Upper lobe of left lung (tissue), 6 donors: ENCODE measurements at regions not wholly inside any gene's neighbourhood (a gene's known extent, or its start where the extent isn't known, plus 50 kb on each side); places are given as distances from the start of the nearest gene placed in this dataset.

ENCODE experiments used
- ATAC-seq, 2 donors: fragments of 200-7000 bp; cut with Tn5 transposase; one replicate each; pipeline ENCODE4 v1.9.1; 2022; ENCODE audit warnings: mild to moderate bottlenecking in 2 of 2, moderate library complexity in 2 of 2; ENCODE audit not compliant: low FRiP score in 2 of 2
- DNase-seq, 2 donors: peaks; one replicate each; pipeline ENCODE4 v3.0.0-alpha.2; 2019 to 2020
- H3K27ac ChIP-seq, 4 donors: fragments of 200-600 bp; sonication (generic); one replicate each; pipeline ENCODE4 v1.5.1; 2016 to 2019
- H3K27me3 ChIP-seq, 4 donors: fragments of 200-600 bp; sonication (generic); one replicate each; pipeline ENCODE4 v1.5.1; 2017 to 2019
- H3K36me3 ChIP-seq, 4 donors: fragments of 200-600 bp; sonication (generic); one replicate each; pipeline ENCODE4 v1.5.1; 2016 to 2019
- H3K4me1 ChIP-seq, 4 donors: fragments of 200-600 bp; sonication (generic); one replicate each; pipeline ENCODE4 v1.5.1; 2018 to 2019
- H3K4me3 ChIP-seq, 4 donors: fragments of 200-600 bp; sonication (generic); one replicate each; pipeline ENCODE4 v1.5.1; 2017 to 2019; ENCODE audit warnings: mild to moderate bottlenecking in 2 of 4, moderate library complexity in 1 of 4
- H3K9me3 ChIP-seq, 4 donors: fragments of 200-600 bp; sonication (generic); one replicate each; pipeline ENCODE4 v1.5.1; 2018 to 2019
- EP300 ChIP-seq, 4 donors: sonication (generic); formaldehyde crosslinking; IDR thresholded peaks; one replicate each; pipeline ENCODE4 v1.5.1; 2017; ENCODE audit warnings: antibody characterized with exemption in 4 of 4, control low read depth in 2 of 4
- POLR2A ChIP-seq, 4 donors: fragments of 450-650 bp; IDR thresholded peaks; one replicate each; pipeline ENCODE4 v1.5.1; 2016 to 2017; ENCODE audit warnings: antibody characterized with exemption in 4 of 4, mild to moderate bottlenecking in 2 of 4
- POLR2AphosphoS5 ChIP-seq, 2 donors: sonication (generic); formaldehyde crosslinking; IDR thresholded peaks; one replicate each; pipeline ENCODE4 v1.5.1; 2017; ENCODE audit warnings: antibody characterized with exemption in 2 of 2
- WGBS, 2 donors: methylation state at CpG; one replicate each; pipeline ENCODE4 v1.1.5; 2017 to 2018; 5-methylcytosine and 5-hydroxymethylcytosine counted together
- TF ChIP-seq, protein P1 (sequence below), 6 experiments: fragments of 450-650 bp in 4 of 6; fragments of 200-600 bp in 2 of 6; sonication (generic) in 2 of 6; IDR thresholded peaks; one replicate each; pipeline ENCODE4 v1.5.1; 2016 to 2019; ENCODE audit warnings: antibody characterized with exemption in 6 of 6
- donor health status: DM: no; HTN: no; CAD: no; lungs with moderate emphysema.
- donor health status: DM: no; HTN: yes; CAD: no; lungs with severe emphysema.

DNA sequence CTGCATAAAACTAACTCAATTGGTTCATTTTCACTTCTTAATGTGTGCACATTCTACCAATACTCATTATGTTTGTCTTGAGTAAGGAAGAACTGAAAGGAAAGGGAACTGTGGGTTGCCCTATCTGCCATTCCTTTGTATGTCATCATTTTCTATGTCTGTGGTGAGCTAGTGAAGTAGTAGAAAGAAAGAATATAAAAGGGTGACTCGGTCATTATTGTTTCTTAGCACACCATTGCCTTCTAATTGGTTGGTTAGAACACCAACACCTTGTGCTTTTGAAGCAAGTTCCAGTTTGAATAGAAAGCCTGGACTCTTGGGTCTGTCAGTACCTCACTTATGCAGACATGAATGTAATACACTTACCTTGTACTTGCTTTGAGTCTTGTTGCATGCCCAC, 64.3 kb upstream of the MDFIC start:
- no peak overlapping the region for H3K27ac ChIP-seq
- WGBS, 2 donors, result 77 to 85% methylated on average over 1 of the region's 1 CpG
- TF ChIP-seq, protein P1, sequence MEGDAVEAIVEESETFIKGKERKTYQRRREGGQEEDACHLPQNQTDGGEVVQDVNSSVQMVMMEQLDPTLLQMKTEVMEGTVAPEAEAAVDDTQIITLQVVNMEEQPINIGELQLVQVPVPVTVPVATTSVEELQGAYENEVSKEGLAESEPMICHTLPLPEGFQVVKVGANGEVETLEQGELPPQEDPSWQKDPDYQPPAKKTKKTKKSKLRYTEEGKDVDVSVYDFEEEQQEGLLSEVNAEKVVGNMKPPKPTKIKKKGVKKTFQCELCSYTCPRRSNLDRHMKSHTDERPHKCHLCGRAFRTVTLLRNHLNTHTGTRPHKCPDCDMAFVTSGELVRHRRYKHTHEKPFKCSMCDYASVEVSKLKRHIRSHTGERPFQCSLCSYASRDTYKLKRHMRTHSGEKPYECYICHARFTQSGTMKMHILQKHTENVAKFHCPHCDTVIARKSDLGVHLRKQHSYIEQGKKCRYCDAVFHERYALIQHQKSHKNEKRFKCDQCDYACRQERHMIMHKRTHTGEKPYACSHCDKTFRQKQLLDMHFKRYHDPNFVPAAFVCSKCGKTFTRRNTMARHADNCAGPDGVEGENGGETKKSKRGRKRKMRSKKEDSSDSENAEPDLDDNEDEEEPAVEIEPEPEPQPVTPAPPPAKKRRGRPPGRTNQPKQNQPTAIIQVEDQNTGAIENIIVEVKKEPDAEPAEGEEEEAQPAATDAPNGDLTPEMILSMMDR (IDR thresholded peaks at IDR 0.05), result no peak
- TF ChIP-seq POLR2A (IDR thresholded peaks at IDR 0.05) (no peak), POLR2AphosphoS5 (IDR thresholded peaks at IDR 0.05) (no peak), EP300 (IDR thresholded peaks at IDR 0.05) (no peak)
- H3K36me3 ChIP-seq, result no peaks in the 10 kb centered on the region
- H3K9me3 ChIP-seq, result no peaks in the 10 kb centered on the region
- ATAC-seq (no peak), DNase-seq (no peak)
- H3K27me3 ChIP-seq, result no peaks in the 10 kb centered on the region
- no peak overlapping the region for H3K4me3 ChIP-seq
- H3K4me1 ChIP-seq, result no peaks in the 10 kb centered on the region

DNA sequence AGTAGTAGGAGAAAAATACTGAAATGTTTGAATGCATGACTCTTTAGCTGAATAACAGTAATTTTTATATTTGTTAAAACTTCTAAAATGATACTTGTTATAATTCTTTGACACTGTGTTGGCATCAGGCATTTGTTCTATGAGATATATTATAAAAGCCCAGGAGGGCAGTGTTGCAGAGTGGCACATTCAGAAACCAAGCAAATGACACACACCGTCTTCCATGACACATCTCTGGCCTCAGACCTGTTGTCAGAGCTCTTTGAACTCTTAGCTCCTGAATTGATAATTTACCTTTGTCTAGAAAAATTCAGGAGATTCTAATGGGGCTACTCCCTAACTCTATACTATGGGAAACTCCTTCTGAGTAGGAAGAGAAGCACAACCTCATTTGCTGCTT, 62.4 kb upstream of the MDFIC start:
- no peaks in the 10 kb centered on the region for H3K36me3 ChIP-seq
- WGBS, 2 donors, result 92 to 100% methylated on average over 1 of the region's 1 CpG

DNA sequence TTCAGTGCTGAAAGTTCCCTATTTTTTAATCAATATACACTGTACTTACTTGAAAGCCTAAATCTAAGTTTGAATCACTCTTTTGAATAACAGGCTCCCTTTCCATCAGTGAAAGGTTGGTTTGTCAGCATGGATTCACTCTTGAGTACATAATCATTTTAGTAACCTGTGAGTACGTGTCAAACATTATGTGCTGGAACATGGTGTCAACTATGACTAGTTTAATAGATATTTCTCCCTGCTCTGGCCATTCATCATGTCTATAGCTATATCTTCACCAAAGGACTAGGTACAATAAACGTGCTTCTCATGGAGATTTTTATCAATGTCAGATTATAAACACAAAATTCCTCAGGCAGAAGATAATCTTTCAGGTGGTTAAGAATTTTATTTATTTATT, 61.7 kb upstream of the MDFIC start:
- TF ChIP-seq, protein P1 (IDR thresholded peaks at IDR 0.05), result no peak
- TF ChIP-seq EP300 (IDR thresholded peaks at IDR 0.05) (no peak), POLR2AphosphoS5 (IDR thresholded peaks at IDR 0.05) (no peak), POLR2A (IDR thresholded peaks at IDR 0.05) (no peak)
- no peaks in the 10 kb centered on the region for H3K27me3 ChIP-seq
- ATAC-seq (no peak), DNase-seq (no peak)
- no peaks in the 10 kb centered on the region for H3K4me1 ChIP-seq
- no peak overlapping the region for H3K4me3 ChIP-seq
- H3K9me3 ChIP-seq, result no peaks in the 10 kb centered on the region
- H3K36me3 ChIP-seq, result no peaks in the 10 kb centered on the region
- WGBS, 2 donors, result 85 to 87% methylated on average over 2 of the region's 2 CpGs
- H3K27ac ChIP-seq, result no peak overlapping the region

More for the DNA sequence above, 62.4 kb upstream of the MDFIC start:
- H3K4me1 ChIP-seq, result no peaks in the 10 kb centered on the region
- no peak overlapping the region for H3K4me3 ChIP-seq
- no peak overlapping the region for H3K27ac ChIP-seq
- no peak for DNase-seq
- H3K9me3 ChIP-seq, result no peaks in the 10 kb centered on the region
- no peaks in the 10 kb centered on the region for H3K27me3 ChIP-seq
- TF ChIP-seq POLR2AphosphoS5 (IDR thresholded peaks at IDR 0.05) (no peak), EP300 (IDR thresholded peaks at IDR 0.05) (no peak), POLR2A (IDR thresholded peaks at IDR 0.05) (no peak)
- TF ChIP-seq, protein P1 (IDR thresholded peaks at IDR 0.05), result no peak
- ATAC-seq, result no peak

GRCh38 chr7:114862406-114862805, 59.5 kb upstream of the MDFIC start:
- 78 to 87% methylated on average over 2 of the region's 2 CpGs for WGBS, 2 donors
- Histone ChIP-seq H3K9me3 (no peaks in the 10 kb centered on the region), H3K4me3 (no peak overlapping the region), H3K27me3 (no peaks in the 10 kb centered on the region), H3K36me3 (no peaks in the 10 kb centered on the region), H3K27ac (no peak overlapping the region), H3K4me1 (no peaks in the 10 kb centered on the region)
- TF ChIP-seq, protein P1 (IDR thresholded peaks at IDR 0.05), result no peak
- no peak for TF ChIP-seq EP300 (IDR thresholded peaks at IDR 0.05)
- no peak for TF ChIP-seq POLR2AphosphoS5 (IDR thresholded peaks at IDR 0.05)
- no peak for TF ChIP-seq POLR2A (IDR thresholded peaks at IDR 0.05)
- DNase-seq (no peak), ATAC-seq (no peak)

GRCh38 chr7:114864278-114864677, 57.6 kb upstream of the MDFIC start:
- Histone ChIP-seq H3K4me1 (no peaks in the 10 kb centered on the region), H3K9me3 (no peaks in the 10 kb centered on the region), H3K4me3 (no peak overlapping the region), H3K36me3 (no peaks in the 10 kb centered on the region), H3K27ac (no peak overlapping the region), H3K27me3 (no peaks in the 10 kb centered on the region)
- ATAC-seq (no peak), DNase-seq (no peak)
- TF ChIP-seq EP300 (IDR thresholded peaks at IDR 0.05) (no peak), POLR2AphosphoS5 (IDR thresholded peaks at IDR 0.05) (no peak)
- TF ChIP-seq, protein P1 (IDR thresholded peaks at IDR 0.05), result no peak
- 81 to 90% methylated on average over 1 of the region's 1 CpG for WGBS, 2 donors
